A549 (cell line): ENCODE measurements at regions not wholly inside any gene's neighbourhood (a gene's known extent, or its start where the extent isn't known, plus 50 kb on each side); places are given as distances from the start of the nearest gene placed in this dataset.

Source experiments
- ATAC-seq, 2 experiments: fragments of 200-7000 bp in 1 of 2; fragments of >200 bp in 1 of 2; cut with Nextera tagmentation in 1 of 2; cut with Tn5 transposase in 1 of 2; 3 replicates each; pipeline versions ENCODE4 v1.8.0 to v1.9.1; 2018 to 2020; ENCODE audit warnings: mild to moderate bottlenecking in 1 of 2, moderate library complexity in 1 of 2
- CTCF ChIA-PET: fragments of 300-600 bp; sonication (Branson Sonifier 250); formaldehyde crosslinking; extraction: SDS; loops from one replicate; lab custom pipeline; 2021; ENCODE audit warnings: antibody characterized with exemption, inconsistent platforms; lab: Yijun Ruan, JAX
- POLR2A ChIA-PET: fragments of 350-600 bp; formaldehyde crosslinking; extraction: SDS; loops from one replicate; lab custom pipeline; 2021; ENCODE audit warnings: antibody characterized with exemption, inconsistent platforms; lab: Yijun Ruan, JAX
- DNase-seq, 2 experiments: peaks; one replicate each; pipeline versions ENCODE4 v3.0.0 to v3.0.0-alpha.2; 2011 to 2016; ENCODE audit warnings: low read depth in 1 of 2, low spot score in 1 of 2
- FAIRE-seq: peaks from 2 replicates; lab custom pipeline; 2011; peaks lifted over from hg19 to GRCh38; lab: Jason Lieb, UNC
- H3K27ac ChIP-seq, 2 experiments: fragments of >200 bp; sonication (Bioruptor Twin); formaldehyde crosslinking; 3 replicates each; pipeline ENCODE4 v1.5.1; 2016 to 2017
- H3K4me1 ChIP-seq: fragments of >200 bp; sonication (Bioruptor Twin); formaldehyde crosslinking; 3 replicates; pipeline ENCODE4 v1.6.1; 2016
- H3K4me2 ChIP-seq: fragments of >200 bp; sonication (Bioruptor Twin); formaldehyde crosslinking; 3 replicates; pipeline ENCODE4 v1.6.1; 2016
- H3K4me3 ChIP-seq: fragments of >200 bp; sonication (Bioruptor Twin); formaldehyde crosslinking; 3 replicates; pipeline ENCODE4 v1.5.1; 2016
- H3K9me3 ChIP-seq: fragments of >200 bp; sonication (Bioruptor Twin); formaldehyde crosslinking; 3 replicates; pipeline ENCODE4 v1.6.1; 2016
- CHD2 ChIP-seq: fragments of 150-350 bp; IDR thresholded peaks from 2 replicates; pipeline ENCODE4 v1.6.1; 2014; ENCODE audit warnings: low read length; ENCODE audit not compliant: partially characterized antibody
- CTCF ChIP-seq: fragments of >200 bp; sonication (Bioruptor Twin); formaldehyde crosslinking; IDR thresholded peaks from 3 replicates; pipeline ENCODE4 v1.5.1; 2016
- FOSB ChIP-seq: fragments of 250-450 bp; sonication (Bioruptor Pico); IDR thresholded peaks from 2 replicates; pipeline ENCODE4 v1.5.0; 2020; ENCODE audit warnings: mild to moderate bottlenecking, moderate library complexity
- HDAC2 ChIP-seq: fragments of 200-600 bp; sonication (generic); IDR thresholded peaks from 2 replicates; pipeline ENCODE4 v1.6.1; 2016
- HEYL ChIP-seq: fragments of 250-450 bp; sonication (Bioruptor Pico); IDR thresholded peaks from 2 replicates; pipeline ENCODE4 v1.8.0; 2021; ENCODE audit warnings: mild to moderate bottlenecking, moderate library complexity
- HOXB13 ChIP-seq: fragments of 250-450 bp; sonication (Bioruptor Pico); IDR thresholded peaks from 2 replicates; pipeline ENCODE4 v1.5.0; 2020; ENCODE audit warnings: low read depth, mild to moderate bottlenecking, moderate library complexity
- JUN ChIP-seq, 2 experiments: fragments of >200 bp; sonication (Bioruptor Twin); formaldehyde crosslinking; IDR thresholded peaks; 2 replicates in 1 of 2; 3 replicates in 1 of 2; pipeline ENCODE4 v1.6.1; 2016 to 2017
- KDM5A ChIP-seq: fragments of 200-600 bp; sonication (generic); IDR thresholded peaks from 2 replicates; pipeline ENCODE4 v1.6.1; 2016; ENCODE audit warnings: antibody characterized with exemption, mild to moderate bottlenecking
- PHF8 ChIP-seq: fragments of 200-600 bp; sonication (generic); IDR thresholded peaks from 2 replicates; pipeline ENCODE4 v1.6.1; 2016; ENCODE audit warnings: low read depth, mild to moderate bottlenecking, antibody characterized with exemption, moderate library complexity, borderline replicate concordance
- POLR2A ChIP-seq: IDR thresholded peaks from 2 replicates; pipeline ENCODE4 v1.6.1; 2012; ENCODE audit warnings: mild to moderate bottlenecking, low read length
- POLR2AphosphoS2 ChIP-seq: conservative IDR thresholded peaks from 2 replicates; pipeline ENCODE4 v1.6.1; 2012; ENCODE audit warnings: low read length, improper control_type of control experiment, inconsistent platforms
- RNF2 ChIP-seq: fragments of 200-600 bp; sonication (generic); IDR thresholded peaks from 2 replicates; pipeline ENCODE4 v1.6.1; 2016; ENCODE audit warnings: low read depth, mild to moderate bottlenecking, antibody characterized with exemption, moderate library complexity, borderline replicate concordance
- SREBF2 ChIP-seq: fragments of 450-650 bp; IDR thresholded peaks from 2 replicates; pipeline ENCODE4 v1.6.1; 2014; ENCODE audit warnings: mild to moderate bottlenecking, moderate library complexity
- TP53 ChIP-seq: fragments of 250-450 bp; sonication (Bioruptor Pico); IDR thresholded peaks from 2 replicates; pipeline ENCODE4 v1.5.0; 2021; ENCODE audit warnings: mild to moderate bottlenecking, moderate library complexity
- ZC3H11A ChIP-seq: fragments of 450-650 bp; IDR thresholded peaks from 2 replicates; pipeline ENCODE4 v1.6.1; 2014; ENCODE audit warnings: antibody characterized with exemption, mild to moderate bottlenecking
- ZFP36 ChIP-seq: fragments of 450-650 bp; IDR thresholded peaks from 2 replicates; pipeline ENCODE4 v1.6.1; 2014; ENCODE audit warnings: borderline replicate concordance; ENCODE audit not compliant: partially characterized antibody
- WGBS: methylation state at CpG from one replicate; pipeline ENCODE4 v1.1.6; 2017; ENCODE audit errors: missing lambda C conversion rate; 5-methylcytosine and 5-hydroxymethylcytosine counted together
- TF ChIP-seq, protein P1 (sequence below): fragments of 250-450 bp; sonication (Bioruptor Pico); IDR thresholded peaks from 2 replicates; pipeline ENCODE4 v1.5.0; 2021; ENCODE audit warnings: mild to moderate bottlenecking, moderate library complexity, borderline replicate concordance
- TF ChIP-seq, protein P2 (sequence below): IDR thresholded peaks from 2 replicates; pipeline ENCODE4 v1.6.1; 2012; ENCODE audit warnings: low read depth, borderline replicate concordance
- TF ChIP-seq, protein P3 (sequence below): fragments of 200-600 bp; sonication (generic); IDR thresholded peaks from 2 replicates; pipeline ENCODE4 v1.6.1; 2016; ENCODE audit warnings: antibody characterized with exemption, mild to moderate bottlenecking, moderate library complexity
- TF ChIP-seq, protein P4 (sequence below): IDR thresholded peaks from 2 replicates; pipeline ENCODE4 v1.6.1; 2012

GRCh38 chr10:78716043-78716660 lies 352.6 kb upstream of the ZMIZ1 start:
- no peak overlapping the region for H3K4me2 ChIP-seq
- TF ChIP-seq HDAC2 (no peak), TP53 (CRISPR knock-in tag) (no peak), ZC3H11A (no peak), CHD2 (no peak), JUN (IDR thresholded peaks at IDR 0.05) (no peak), RNF2 (no peak), FOSB (CRISPR knock-in tag) (no peak), ZFP36 (no peak), POLR2A (no peak), PHF8 (no peak), HEYL (no peak), KDM5A (no peak), CTCF (no peak), HOXB13 (CRISPR knock-in tag) (no peak), POLR2AphosphoS2 (no peak), SREBF2 (no peak)
- TF ChIP-seq, protein P1, sequence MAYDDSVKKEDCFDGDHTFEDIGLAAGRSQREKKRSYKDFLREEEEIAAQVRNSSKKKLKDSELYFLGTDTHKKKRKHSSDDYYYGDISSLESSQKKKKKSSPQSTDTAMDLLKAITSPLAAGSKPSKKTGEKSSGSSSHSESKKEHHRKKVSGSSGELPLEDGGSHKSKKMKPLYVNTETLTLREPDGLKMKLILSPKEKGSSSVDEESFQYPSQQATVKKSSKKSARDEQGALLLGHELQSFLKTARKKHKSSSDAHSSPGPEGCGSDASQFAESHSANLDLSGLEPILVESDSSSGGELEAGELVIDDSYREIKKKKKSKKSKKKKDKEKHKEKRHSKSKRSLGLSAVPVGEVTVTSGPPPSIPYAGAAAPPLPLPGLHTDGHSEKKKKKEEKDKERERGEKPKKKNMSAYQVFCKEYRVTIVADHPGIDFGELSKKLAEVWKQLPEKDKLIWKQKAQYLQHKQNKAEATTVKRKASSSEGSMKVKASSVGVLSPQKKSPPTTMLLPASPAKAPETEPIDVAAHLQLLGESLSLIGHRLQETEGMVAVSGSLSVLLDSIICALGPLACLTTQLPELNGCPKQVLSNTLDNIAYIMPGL, result no peak
- TF ChIP-seq, protein P2, sequence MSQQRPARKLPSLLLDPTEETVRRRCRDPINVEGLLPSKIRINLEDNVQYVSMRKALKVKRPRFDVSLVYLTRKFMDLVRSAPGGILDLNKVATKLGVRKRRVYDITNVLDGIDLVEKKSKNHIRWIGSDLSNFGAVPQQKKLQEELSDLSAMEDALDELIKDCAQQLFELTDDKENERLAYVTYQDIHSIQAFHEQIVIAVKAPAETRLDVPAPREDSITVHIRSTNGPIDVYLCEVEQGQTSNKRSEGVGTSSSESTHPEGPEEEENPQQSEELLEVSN, result no peak
- TF ChIP-seq, protein P3, sequence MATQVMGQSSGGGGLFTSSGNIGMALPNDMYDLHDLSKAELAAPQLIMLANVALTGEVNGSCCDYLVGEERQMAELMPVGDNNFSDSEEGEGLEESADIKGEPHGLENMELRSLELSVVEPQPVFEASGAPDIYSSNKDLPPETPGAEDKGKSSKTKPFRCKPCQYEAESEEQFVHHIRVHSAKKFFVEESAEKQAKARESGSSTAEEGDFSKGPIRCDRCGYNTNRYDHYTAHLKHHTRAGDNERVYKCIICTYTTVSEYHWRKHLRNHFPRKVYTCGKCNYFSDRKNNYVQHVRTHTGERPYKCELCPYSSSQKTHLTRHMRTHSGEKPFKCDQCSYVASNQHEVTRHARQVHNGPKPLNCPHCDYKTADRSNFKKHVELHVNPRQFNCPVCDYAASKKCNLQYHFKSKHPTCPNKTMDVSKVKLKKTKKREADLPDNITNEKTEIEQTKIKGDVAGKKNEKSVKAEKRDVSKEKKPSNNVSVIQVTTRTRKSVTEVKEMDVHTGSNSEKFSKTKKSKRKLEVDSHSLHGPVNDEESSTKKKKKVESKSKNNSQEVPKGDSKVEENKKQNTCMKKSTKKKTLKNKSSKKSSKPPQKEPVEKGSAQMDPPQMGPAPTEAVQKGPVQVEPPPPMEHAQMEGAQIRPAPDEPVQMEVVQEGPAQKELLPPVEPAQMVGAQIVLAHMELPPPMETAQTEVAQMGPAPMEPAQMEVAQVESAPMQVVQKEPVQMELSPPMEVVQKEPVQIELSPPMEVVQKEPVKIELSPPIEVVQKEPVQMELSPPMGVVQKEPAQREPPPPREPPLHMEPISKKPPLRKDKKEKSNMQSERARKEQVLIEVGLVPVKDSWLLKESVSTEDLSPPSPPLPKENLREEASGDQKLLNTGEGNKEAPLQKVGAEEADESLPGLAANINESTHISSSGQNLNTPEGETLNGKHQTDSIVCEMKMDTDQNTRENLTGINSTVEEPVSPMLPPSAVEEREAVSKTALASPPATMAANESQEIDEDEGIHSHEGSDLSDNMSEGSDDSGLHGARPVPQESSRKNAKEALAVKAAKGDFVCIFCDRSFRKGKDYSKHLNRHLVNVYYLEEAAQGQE, result no peak
- TF ChIP-seq, protein P4, sequence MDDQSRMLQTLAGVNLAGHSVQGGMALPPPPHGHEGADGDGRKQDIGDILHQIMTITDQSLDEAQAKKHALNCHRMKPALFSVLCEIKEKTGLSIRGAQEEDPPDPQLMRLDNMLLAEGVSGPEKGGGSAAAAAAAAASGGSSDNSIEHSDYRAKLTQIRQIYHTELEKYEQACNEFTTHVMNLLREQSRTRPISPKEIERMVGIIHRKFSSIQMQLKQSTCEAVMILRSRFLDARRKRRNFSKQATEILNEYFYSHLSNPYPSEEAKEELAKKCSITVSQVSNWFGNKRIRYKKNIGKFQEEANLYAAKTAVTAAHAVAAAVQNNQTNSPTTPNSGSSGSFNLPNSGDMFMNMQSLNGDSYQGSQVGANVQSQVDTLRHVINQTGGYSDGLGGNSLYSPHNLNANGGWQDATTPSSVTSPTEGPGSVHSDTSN, result no peak
- WGBS, result 51% methylated on average over 6 of the region's 6 CpGs
- FAIRE-seq (no peak), DNase-seq (no peak), ATAC-seq (no peak)
- ChIA-PET POLR2A (no interaction called here), CTCF (interaction anchor here (0.9 kb wide), 1 partner anchor 59 kb away, joined by 3 read pairs; no protein-coding TSS in a partner anchor)
- H3K4me3 ChIP-seq, result no peak overlapping the region
- no peak overlapping the region for H3K27ac ChIP-seq
- no peaks in the 10 kb centered on the region for H3K9me3 ChIP-seq
- no peaks in the 10 kb centered on the region for H3K4me1 ChIP-seq
